Fibroblast of the aortic adventitia (primary cell): ENCODE measurements at regions not wholly inside any gene's neighbourhood (a gene's known extent, or its start where the extent isn't known, plus 50 kb on each side); places are given as distances from the start of the nearest gene placed in this dataset.

Source experiments
- DNase-seq: peaks from one replicate; pipeline ENCODE4 v3.0.0-alpha.2; 2010; ENCODE audit warnings: low read depth
- H3K4me3 ChIP-seq: 2 replicates; pipeline ENCODE4 v1.5.1; 2011; ENCODE audit warnings: low read depth, mild to moderate bottlenecking, control low read depth, low read length, moderate library complexity
- CTCF ChIP-seq: IDR thresholded peaks from 2 replicates; pipeline ENCODE4 v1.5.1; 2011; ENCODE audit warnings: mild to moderate bottlenecking, low read length, control low read depth, inconsistent platforms; ENCODE audit not compliant: insufficient read depth

GRCh38 chrX:20374450-20374849 lies 107.7 kb upstream of the RPS6KA3 start:
- no peak for TF ChIP-seq CTCF
- H3K4me3 ChIP-seq: no peak overlapping the region
- DNase-seq: no peak

GRCh38 chrX:20373063-20373462 lies 106.4 kb upstream of the RPS6KA3 start:
- no peak for DNase-seq
- TF ChIP-seq CTCF: no peak
- no peak overlapping the region for H3K4me3 ChIP-seq

- no peak for DNase-seq
- no peak overlapping the region for H3K4me3 ChIP-seq
- TF ChIP-seq CTCF: no peak
Observed at GRCh38 chrX:20372533-20372932, 105.8 kb upstream of the RPS6KA3 start.

GRCh38 chrX:20369468-20369867 lies 102.8 kb upstream of the RPS6KA3 start:
- no peak for TF ChIP-seq CTCF
- DNase-seq: no peak
- no peak overlapping the region for H3K4me3 ChIP-seq

- no peak for TF ChIP-seq CTCF
- no peak overlapping the region for H3K4me3 ChIP-seq
- DNase-seq: no peak
Observed at GRCh38 chrX:20364238-20364637, 97.5 kb upstream of the RPS6KA3 start.

GRCh38 chrX:20363275-20363674 lies 96.6 kb upstream of the RPS6KA3 start:
- no peak for DNase-seq
- TF ChIP-seq CTCF: no peak
- no peak overlapping the region for H3K4me3 ChIP-seq

GRCh38 chrX:20362268-20363267 lies 95.9 kb upstream of the RPS6KA3 start:
- no peak overlapping the region for H3K4me3 ChIP-seq
- TF ChIP-seq CTCF: no peak
- peak; percentile 48 for DNase-seq
